GM19467 (cell line): ENCODE measurements at regions not wholly inside any gene's neighbourhood (a gene's known extent, or its start where the extent isn't known, plus 50 kb on each side); places are given as distances from the start of the nearest gene placed in this dataset.

ENCODE experiments used
- ATAC-seq: cut with Tn5 transposase; IDR thresholded peaks from one replicate; pipeline ENCODE4 v1.9.1; 2021; ENCODE audit warnings: mild to moderate bottlenecking, moderate library complexity; ENCODE audit not compliant: unreplicated experiment

DNA sequence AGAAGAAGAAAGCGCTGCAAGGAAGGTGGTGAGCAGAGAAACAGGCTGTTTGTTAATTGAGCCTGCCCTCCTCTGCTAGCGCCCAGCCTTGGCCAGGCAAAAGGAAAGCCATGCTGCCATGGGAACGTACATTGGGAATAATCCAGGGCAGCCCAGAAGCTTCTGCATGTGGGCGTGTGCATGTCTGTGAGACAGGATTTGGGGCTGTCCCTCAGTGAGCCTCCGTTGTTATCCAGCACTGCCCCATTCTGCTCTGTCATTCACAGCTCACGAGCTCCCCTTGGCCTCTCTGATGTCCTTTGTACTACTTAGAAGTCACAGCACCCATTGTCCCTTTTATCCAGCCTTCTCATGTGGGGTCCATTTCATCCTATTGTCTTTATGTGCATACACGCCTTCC lies 239.1 kb upstream of the ROPN1 start:
- ATAC-seq: no peak

DNA sequence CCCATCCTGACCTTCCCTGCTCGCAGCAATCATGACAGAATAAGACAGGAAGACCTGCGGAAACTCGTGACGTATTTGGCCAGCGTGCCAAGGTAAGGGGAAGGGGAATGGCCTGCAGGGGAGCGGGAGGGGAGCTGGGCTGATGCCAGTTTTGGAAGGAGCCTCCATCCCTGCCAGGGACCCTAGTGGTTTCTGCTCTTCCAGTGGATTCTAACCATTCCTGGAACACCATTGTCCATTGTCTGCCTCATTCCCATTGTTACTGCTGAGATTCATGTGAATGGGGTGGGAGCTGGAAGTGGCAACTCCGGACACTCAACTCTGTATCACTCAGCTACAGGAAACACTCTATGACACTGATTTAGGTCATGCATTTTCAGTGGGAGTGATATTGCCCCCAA lies 242.9 kb upstream of the ROPN1 start:
- no peak for ATAC-seq

DNA sequence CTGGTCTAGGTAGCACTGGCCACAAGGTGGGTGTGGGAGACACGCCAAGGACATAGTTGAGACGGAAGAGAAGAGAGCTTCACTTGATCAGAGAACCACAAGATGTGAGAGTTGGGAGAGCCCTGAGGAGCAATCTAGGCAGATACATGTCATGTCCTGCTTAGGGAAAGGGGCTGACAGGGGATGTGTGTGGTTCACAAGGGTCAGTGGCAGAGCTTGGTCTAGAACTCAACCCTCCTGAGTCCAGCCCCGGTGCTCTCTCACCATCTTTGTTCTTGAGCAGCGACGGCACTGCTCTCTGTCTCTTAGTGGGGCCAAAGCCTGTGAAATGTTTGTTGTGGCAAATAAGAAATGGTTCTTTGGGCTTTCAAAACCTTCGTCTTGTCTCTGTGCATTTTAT lies 243.5 kb upstream of the ROPN1 start:
- ATAC-seq: no peak

DNA sequence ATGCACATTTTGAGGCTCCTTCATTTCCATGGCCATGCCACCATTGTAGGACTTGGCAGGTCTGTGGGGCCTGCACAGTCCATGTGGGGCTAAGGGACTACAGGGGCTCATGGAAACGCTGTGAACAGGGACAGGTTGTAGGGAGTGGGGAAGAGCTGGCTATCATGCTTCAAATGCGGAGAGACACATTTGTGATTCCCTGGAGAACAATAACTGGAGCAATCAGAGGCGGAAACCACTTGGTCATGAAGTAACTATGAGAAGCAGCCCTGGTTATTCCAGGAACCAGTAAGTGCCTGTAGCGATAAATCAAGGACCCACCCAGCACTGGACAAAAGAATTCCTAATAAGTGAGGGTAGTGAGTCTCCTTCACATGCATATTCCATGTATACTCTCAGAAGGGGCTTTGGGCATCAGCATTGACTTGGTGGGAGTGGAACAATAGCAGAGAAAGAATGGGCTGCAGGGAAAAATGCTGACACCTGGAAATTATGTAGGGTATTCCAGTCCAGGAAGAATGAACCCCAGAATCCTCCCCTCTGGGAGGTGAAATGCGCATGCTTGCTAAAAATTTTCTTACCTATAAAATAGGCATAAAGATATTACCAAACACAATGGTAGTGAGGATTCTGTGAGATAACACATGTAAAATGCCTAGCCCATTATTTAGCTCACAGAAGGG lies 251.4 kb upstream of the ROPN1 start:
- ATAC-seq: no peak

DNA sequence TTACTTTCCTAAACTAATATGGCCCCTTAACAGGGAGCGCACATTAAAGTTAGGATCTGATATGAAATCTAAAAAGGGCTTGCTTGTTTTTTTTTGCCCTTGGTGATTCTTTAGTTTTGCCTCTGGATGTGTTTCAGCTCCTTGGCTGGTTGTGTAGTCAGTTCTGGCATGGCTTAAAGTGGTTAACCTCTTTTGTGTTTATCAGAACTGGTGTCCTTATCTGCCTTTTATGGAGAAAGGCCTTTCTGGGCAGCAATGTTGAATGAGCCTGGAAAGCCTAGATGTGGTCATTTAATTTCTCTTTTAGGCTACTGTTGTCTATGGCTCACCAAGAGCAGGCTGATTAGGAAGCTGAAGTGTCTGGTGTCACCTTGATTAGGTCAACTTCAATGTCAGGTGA lies 254.5 kb upstream of the ROPN1 start:
- no peak for ATAC-seq

DNA sequence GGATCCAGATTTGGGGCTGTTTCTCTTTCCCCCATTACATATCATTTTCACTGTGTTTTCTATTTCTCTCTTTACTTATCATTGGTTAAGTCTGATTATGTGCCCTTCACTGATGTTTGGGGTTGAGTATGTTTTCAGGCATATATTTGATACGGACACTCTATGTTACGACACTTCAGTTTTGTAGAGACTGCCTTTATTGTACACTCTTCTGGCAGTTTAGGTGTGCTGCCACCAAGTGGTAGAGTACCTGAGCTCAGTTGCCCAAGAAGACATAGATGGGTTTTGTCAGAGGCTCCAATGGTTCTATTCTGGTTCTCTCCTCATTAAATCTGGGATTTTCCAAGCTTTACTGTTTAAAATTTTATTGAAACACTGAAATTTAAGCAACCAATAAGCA lies 255.0 kb upstream of the ROPN1 start:
- ATAC-seq: no peak

DNA sequence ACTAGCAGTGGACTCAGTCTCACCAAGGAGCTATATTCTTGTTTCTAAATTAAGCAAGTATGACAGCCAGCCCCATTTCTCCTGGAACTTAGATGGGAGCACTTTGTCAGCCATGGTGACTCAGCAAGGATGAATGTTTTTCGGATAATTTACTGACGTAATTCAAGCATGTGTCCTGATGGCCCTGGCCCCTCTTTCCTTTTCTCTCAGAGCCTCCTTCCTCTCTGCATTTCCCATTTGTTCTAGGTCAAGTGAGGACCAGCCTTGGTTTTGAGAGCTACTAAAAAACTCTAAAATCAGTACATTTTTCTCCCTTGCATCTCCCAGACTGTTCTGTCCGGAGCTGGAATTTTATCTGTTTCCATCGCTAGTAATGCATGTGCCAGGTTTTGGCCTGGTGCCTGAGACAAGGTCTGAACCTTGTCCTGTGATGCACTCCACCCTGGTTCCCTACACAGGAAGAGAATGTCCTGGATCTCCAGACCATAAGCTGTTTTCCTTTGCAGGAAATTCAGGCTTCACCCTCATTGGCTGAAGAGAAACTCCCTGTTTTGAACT lies 256.6 kb upstream of the ROPN1 start:
- ATAC-seq: no peak

DNA sequence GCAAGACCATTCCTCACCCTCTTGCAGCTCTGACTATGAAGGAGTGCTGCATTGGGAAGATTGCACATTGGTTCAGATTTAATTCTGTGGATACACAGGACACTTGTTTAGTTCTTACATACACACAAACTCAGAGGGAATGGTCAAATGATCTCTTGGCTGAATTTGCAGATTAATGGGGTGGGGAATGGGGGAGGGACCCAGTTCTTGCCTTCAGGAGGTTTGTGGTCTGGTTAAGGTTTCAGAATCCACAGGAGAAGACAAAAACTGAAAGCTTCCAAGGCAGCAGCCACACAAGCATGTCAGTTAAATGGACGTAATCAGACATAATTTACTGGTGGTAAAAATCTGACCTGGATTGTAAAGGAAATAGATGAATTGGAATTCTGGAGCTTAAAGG lies 257.1 kb upstream of the ROPN1 start:
- no peak for ATAC-seq

DNA sequence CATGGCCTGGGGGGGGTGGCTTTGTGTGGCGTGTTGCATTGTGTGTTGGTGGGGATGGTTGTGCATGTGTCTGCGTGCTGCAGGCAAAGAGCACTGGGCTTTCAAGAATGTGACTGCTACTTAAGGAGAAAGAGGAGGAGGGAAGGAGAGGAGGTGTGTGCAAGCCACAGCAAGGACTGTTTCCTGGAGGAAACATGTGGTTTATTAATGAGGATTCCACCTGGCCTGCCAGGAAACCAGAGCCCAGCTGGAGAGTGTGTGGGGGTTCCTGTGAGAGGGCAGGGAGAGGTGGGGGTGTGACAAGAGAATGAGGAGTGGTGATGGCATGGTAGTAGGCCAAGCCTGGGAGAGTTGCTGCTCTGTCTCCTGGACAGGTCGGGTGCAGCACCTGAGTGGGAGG lies 258.1 kb upstream of the ROPN1 start:
- ATAC-seq: no peak

DNA sequence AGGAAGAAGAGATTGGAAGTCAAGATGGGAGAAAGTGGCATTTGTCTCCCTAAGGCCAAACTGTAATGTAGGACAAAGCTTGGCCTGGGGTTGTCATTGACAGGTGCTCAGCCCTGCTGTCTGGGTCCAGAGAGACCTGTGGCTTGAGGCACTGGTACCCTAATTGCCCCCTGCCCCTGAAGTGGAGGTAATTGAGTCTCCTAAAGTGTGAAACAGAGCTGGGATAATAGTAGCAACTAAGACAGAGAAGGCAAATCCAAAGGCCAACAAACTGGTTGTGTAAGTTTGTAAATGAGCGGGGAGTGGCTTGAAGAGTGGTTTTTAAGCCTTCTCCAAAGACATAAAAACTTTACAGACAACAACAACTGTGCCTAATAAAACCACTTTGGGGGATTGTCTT lies 264.2 kb upstream of the ROPN1 start:
- ATAC-seq: no peak

DNA sequence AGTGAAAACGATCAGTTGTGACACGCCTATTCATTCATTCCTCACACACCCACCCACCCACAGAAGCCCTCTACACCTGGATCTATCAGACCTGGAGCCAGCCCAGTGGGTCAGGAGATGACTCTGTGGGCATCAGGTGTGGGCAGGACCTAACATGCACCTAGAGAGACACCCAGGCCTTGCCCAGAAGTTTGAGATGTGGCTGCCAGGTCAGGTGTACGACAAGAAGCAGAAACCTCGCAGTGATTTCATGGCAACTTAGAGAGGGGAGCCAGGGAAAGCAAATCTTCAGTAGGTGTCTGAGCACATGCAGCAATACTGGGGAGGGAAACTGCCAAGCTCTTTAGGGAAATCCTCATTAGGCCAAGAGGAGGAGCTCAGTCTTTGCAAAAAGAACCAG lies 264.7 kb upstream of the ROPN1 start:
- no peak for ATAC-seq

DNA sequence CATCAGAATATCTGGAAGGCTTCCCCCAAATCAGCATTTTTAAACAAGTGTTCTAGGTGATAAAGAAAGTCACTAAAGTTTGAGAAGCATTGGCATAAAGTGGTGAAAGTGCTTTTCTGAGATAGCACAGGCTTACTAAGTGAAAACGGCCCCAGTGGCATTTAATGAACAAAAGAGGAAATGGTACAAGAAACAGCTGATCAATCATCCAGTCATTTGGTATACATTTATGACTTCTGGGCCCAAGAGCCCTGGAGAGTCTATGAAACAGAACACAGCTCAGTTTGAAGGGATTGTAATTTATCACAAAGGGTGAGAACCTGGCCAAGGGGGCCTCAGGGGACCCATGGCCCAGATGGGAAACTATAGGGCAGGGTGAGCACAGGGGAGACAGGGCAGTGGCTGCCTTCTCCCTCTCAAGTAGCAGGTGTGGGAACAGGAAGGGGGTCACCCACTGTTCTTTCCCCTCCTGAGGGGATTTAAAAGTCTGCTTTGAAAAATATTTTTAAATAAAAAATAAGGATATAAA lies 265.5 kb upstream of the ROPN1 start:
- no peak for ATAC-seq

DNA sequence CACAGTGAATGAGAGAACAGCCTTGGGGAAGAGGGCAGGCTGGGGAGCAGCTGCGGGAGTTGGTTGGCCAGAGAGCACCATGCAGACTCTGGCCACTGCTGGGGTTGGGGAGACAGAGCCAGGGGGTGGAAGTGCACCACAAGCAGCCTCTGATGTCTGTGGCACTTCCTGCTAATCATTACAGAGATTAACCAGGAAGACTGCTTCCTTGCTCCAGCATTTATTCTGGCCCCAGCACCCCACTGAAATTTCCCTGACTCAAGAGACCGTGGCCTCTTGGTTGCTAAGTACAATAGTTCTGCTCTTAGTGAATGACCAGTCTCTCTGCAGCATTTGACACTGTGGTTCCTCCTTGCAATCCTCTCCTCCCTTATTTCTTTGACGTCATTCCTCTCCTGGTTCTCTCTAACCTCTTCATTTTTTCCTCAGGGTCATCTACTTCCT lies 266.2 kb upstream of the ROPN1 start:
- ATAC-seq: no peak

DNA sequence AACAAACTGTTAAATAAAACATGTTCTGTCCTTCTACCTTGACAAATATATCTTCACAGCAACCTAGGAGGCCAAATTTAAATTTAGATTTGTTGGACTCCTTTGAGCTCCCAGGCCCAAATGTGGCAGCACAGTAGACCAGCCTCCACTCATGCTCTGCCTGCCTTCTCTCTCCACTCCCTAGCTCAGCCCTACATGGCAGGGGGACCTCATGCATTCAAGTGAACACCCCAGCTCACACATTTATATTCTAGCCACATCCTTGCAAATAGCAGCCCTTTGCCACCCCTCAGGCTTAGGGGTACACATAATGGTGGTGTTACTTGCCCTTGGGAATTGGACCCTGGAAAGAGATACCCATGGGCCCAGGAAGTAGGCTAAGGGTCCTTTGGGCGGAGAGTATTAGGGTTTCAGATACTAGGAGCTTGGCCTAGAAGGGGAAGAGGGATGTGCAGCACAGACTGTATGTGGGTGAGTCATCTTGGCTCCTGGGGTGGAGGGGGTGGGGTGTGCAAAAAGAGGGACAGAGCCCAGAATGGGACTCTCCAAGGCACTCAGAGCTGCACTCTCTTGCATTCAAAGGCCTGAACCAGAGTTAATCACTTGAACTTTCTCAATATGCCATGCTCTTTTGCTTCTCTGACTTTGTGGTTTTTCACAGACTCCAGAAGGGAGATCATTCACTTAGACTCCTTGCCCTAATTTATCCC lies 268.4 kb upstream of the ROPN1 start:
- ATAC-seq: no peak

DNA sequence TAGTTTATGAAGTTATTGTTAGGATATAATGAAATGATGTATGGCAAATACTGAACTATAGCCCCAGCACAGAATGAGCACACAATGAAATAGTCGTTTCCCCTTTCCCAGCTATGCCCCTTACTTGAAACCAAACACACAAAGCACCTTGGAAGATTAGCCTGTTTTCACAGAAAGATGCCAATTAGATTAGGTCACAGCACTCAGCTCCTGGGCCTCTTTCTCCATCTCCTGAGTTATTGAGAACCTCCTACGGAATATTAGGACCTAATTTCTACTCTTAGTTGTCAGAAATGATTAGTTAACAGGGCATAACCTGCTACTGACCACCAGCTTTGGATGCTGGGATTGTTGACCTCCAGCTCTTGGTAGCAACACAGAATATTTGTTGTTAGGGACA lies 269.4 kb upstream of the ROPN1 start:
- ATAC-seq: no peak

DNA sequence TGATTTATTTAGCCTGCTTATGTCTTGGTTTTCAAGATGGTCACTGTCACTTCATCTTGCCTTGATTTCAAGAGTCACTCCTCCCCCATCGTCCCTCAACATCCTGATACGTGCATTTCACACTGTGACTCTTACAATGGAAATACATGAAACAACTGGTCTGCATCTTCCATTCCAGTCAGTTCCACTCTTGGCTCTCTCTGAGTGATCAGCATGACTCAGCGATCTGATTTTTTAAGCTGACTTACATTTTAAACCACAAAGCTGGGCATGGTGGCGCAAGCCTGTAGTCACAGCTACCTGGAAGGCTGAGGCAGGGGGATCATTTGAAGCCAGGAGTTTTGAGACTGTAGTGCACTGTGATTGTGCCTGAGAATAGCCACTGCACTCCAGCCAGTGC lies 271.2 kb upstream of the ROPN1 start:
- ATAC-seq: no peak

DNA sequence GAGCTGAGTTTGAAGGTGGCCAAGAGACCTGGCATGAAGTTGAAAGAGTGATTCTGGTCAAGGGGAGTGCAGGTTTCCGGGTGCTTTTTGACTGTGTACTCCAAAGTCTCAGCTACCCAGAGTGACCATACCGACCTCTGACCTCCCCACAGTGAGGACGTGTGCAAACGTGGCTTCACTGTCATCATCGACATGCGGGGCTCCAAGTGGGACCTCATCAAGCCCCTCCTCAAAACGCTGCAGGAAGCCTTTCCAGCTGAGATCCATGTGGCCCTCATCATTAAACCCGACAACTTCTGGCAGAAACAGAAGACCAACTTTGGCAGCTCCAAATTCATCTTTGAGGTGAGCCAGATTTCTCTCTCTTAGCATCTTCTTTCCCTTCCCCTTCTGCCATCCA lies 272.4 kb upstream of the ROPN1 start:
- ATAC-seq: no peak

DNA sequence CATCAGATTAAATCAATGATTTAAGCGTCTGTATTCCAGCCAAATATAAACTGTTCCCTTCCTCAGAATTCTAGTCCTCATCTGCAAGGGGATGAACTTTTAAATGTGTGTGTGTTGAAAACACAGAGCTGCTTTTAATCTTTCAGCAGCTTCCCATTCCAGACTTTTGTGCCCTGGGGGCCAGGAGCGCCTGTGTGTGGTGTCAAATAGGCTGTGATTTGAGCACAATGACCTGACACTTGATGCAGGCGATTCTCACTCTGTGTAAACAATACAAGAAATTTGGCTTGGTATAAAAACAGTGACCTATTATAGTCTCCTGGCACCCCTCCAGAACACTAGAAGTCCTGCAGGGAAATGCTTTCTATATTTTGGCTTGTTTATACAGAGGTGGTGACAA lies 274.6 kb upstream of the ROPN1 start:
- no peak for ATAC-seq

DNA sequence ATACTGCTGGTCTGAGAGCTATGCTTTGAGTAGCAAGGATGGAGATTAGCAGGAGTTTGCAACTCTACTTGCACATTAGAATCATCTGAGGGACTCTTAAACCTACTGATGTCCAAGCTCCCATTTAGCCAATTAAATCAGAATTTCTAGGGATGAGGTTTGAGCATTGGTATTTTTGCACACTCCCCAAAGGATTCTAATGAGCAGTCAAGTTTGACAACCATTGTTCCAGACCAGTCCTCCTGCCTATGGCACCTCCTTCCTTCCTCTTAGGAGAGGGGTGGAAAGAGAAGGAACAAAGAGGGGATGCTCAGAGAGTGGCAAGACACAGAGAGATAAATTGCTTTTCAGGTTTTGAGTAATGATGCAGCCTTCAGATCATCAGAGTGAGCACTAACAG lies 275.5 kb upstream of the ROPN1 start:
- no peak for ATAC-seq

DNA sequence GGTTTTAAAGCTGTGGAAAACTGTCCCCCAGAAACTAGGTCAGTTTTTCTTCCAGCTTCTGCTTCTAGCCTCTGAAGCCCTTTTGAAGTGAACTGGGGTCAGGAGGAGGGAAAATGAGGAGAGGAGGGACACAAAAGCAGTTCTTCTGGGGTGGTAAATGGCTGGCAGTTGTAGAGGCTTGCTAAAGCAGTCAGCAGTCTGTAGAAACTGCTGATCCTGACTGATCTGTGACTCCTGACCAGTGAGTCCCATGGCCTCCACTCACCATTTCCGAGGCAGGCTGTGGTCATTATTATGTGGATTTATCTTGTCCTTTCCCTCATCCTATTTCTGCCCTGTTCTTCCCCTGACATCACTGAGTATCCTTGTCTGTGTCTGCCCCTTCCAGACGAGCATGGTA lies 276.4 kb upstream of the ROPN1 start:
- ATAC-seq: no peak

DNA sequence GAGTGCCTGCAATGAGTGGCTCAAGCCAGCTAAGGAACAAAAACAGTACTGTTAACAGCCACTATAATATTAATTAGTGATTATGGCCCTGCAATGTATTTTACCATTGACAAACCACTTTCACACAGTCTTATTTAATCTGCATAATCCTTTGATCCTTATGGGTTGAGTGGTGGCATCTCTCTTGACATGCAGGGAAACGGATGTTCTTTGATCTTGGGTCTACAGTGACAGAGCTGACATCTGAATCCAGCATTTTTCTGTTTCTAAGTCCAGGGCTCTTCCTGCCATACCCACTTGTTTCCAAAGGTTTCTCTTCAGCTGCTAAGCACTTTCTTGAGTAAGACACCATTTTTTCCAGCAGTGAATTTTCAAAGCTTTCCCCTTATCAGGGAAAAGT lies 277.7 kb upstream of the ROPN1 start:
- ATAC-seq: no peak

DNA sequence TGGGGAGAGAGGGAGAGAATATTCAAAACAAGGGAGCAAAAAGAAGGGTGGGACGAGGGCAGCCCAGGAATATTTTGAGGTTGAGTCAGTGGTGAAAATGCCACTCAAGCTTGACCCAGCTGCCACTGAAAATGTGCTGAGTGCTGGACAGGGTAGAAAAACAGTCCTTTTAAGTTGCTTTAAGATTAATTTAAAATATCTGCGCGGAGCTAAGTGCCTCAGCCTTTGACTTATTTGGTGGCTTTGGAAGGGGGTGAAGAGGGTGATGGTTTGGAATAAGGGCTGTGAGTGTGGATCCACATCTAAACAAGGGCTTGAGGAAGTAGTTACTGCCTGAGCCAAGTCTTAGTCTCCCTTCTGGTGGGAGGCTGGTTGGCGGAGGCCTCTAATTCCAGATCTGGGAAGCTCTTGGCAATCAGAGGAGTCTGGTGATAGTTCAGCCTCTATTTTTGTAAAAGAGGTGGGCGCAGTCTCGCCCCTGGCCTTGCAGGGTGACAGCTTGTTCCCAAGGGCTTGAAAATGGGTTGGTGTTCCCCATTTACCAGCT lies 280.8 kb upstream of the ROPN1 start:
- ATAC-seq: no peak
